Activated T-cell treated with anti-CD3 and anti-CD28 coated beads, Interleukin-2, amount 50 U/mL, for 24 hours (primary cell): ENCODE measurements at regions not wholly inside any gene's neighbourhood (a gene's known extent, or its start where the extent isn't known, plus 50 kb on each side); places are given as distances from the start of the nearest gene placed in this dataset.

Experiments
- DNase-seq: peaks from one replicate; pipeline ENCODE4 v3.0.0-alpha.2; 2020
- H3K27ac Mint-ChIP-seq: 2 replicates; pipeline ENCODE4 v1.8.0; 2020; ENCODE audit warnings: mild to moderate bottlenecking, mixed read lengths
- H3K27me3 Mint-ChIP-seq: 2 replicates; pipeline ENCODE4 v1.8.0; 2020; ENCODE audit warnings: mixed read lengths
- H3K36me3 Mint-ChIP-seq: 2 replicates; pipeline ENCODE4 v1.8.0; 2020; ENCODE audit warnings: low read depth, mixed read lengths
- H3K4me1 Mint-ChIP-seq: 2 replicates; pipeline ENCODE4 v1.8.0; 2020; ENCODE audit warnings: low read depth, mixed read lengths
- H3K4me3 Mint-ChIP-seq: 2 replicates; pipeline ENCODE4 v1.8.0; 2020; ENCODE audit warnings: mild to moderate bottlenecking, moderate library complexity, mixed read lengths
- H3K9me3 Mint-ChIP-seq: 2 replicates; pipeline ENCODE4 v1.8.0; 2020; ENCODE audit warnings: mixed read lengths

DNA sequence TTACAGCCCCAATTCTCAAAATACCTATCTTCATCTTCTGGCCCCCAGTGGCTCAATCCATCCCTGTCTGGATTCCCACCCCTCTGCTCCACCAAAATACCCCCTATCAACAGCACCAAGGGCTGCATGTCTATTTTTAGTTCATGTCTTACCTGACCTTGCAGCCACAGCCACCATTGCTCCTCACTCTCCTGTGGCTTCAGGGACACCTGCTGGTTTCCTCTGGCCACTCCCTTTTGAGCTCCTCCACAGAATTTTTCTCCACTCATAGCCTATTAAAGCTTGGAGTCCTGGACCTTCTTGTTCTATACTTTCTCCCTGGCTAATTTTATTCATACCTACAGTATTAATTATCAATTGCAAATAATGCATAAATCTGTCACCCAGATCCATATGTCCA is 125.3 kb upstream of the NGF start:
- H3K36me3 Mint-ChIP-seq: no peaks in the 10 kb centered on the region
- no peak for DNase-seq
- H3K4me1 Mint-ChIP-seq: no peaks in the 10 kb centered on the region
- no peaks in the 10 kb centered on the region for H3K27me3 Mint-ChIP-seq
- no peak overlapping the region for H3K27ac Mint-ChIP-seq
- H3K4me3 Mint-ChIP-seq: no peak overlapping the region
- no peaks in the 10 kb centered on the region for H3K9me3 Mint-ChIP-seq

DNA sequence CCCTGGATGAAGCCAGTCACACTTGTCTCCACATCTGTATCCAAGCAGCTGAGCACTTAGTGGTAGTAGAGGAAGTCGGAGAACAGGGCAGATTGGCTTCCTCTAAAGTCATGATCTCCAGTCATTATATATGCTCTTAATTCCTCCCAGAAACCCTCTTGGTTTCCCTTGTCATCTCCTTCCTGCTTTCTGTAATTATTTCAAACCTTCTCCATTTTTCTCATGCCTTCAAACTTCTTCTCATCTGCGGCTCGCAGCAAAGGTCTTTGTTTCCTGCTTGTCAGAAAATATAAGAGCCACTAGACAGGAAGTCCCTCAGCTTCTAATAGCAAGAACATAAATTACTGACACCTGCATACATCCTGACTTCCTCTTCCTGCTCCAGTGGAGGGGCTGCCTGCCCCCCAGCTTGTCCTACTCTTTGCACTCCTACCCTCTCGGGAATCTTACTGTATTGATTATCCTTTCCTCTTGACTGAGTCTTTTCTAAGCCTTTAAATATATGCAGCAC is 124.6 kb upstream of the NGF start:
- Mint-ChIP-seq H3K4me1 (no peaks in the 10 kb centered on the region), H3K4me3 (no peak overlapping the region), H3K27ac (no peak overlapping the region), H3K9me3 (no peaks in the 10 kb centered on the region), H3K36me3 (no peaks in the 10 kb centered on the region), H3K27me3 (no peaks in the 10 kb centered on the region)
- DNase-seq: no peak

DNA sequence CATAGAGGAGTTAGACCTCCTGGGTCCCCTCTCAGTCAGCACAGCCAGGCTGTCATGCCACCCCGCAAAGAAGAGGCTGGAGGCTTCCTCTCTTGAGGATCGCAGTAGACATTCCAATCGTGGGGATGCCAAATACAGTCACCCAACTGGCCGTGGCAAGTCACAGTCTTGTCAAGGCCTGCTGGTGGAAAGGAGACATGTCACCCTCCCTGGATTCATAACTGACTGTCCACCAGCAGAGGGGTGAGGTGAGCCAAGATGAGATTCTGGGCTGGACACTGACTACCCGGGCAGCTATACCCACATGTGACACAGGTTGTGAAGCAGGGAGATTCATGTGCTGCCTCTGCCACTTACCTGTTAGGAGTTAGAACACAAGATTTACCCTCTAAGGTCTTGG is 123.5 kb upstream of the NGF start:
- no peak for DNase-seq

DNA sequence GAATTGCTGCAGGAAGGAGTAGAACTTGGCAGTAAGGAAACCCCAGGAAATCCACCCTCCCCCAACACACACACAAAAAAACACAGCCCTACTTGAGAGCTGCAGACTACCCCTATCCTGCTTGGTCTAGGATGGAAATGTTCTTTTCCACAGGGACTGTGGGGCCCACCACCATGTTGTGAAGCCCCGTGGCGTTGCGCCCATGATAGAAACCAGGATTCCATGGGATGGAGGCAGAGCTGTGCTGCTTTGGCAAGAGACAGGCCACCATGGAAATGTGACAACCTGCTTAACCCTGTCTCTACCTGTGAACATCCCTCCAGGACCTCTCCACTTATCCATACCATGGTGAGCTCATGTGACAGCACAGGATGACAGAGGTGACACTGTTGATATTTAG is 121.1 kb upstream of the NGF start:
- no peak for DNase-seq
- Mint-ChIP-seq H3K36me3 (no peaks in the 10 kb centered on the region), H3K27ac (no peak overlapping the region), H3K4me3 (no peak overlapping the region), H3K27me3 (no peaks in the 10 kb centered on the region), H3K9me3 (no peaks in the 10 kb centered on the region), H3K4me1 (no peaks in the 10 kb centered on the region)

More for the DNA sequence above, 123.5 kb upstream of the NGF start:
- no peaks in the 10 kb centered on the region for H3K4me1 Mint-ChIP-seq
- H3K4me3 Mint-ChIP-seq: no peak overlapping the region
- H3K27ac Mint-ChIP-seq: no peak overlapping the region
- no peaks in the 10 kb centered on the region for H3K9me3 Mint-ChIP-seq
- no peaks in the 10 kb centered on the region for H3K27me3 Mint-ChIP-seq
- no peaks in the 10 kb centered on the region for H3K36me3 Mint-ChIP-seq

DNA sequence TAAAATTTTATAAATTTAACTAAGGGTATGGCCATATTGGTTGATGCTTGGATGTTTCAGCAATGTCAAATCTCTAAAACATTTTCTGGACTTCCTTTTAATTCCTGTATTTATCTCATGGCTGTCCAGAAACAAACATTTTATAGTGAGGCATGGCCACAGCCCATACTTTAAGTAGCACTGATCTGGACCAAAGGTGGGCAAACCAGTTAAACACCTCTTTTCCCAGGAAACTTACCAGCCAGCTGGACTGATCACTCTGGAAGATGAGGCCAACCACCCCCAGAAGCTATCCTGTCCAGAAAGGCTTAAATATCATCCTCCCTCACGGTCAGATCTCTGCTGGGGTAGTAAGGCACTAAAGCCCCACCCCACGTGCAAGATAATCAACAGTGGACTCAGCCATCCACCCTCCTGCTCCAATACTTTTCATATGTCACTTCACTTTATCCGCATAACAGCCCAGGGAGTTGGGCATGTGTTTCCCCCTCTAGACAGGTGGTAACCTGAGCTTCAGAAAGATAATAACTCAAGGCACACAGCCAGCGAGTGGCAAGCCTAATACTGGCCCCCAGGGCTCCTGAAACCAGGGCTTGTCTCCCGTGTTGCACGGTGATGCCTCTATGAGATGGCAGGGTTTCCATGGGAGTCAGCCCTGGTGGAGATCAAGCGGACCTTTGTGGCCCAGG is 120.5 kb upstream of the NGF start:
- DNase-seq: no peak
- no peaks in the 10 kb centered on the region for H3K36me3 Mint-ChIP-seq
- H3K9me3 Mint-ChIP-seq: no peaks in the 10 kb centered on the region
- H3K27ac Mint-ChIP-seq: no peak overlapping the region
- H3K27me3 Mint-ChIP-seq: no peaks in the 10 kb centered on the region
- no peak overlapping the region for H3K4me3 Mint-ChIP-seq
- H3K4me1 Mint-ChIP-seq: no peaks in the 10 kb centered on the region

DNA sequence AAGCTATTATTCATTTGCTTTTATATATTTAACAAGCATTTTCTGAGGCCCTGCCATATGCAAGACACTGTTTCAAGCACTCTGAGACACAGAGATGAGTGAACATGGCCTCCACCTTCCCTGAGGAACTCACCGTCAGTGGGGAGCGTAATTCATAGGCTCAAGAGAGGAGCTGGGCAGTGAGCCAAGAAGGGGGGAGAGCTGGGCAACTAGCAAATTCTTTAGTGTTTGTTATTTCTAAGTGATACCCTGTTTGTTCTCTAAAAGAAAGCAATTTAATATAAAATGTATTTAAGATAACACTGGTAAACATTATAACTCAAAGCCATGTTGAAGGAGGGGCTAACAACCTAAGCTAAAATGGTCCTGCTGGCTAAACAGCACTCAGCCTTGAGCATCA is 119.2 kb upstream of the NGF start:
- Mint-ChIP-seq H3K4me3 (no peak overlapping the region), H3K36me3 (no peaks in the 10 kb centered on the region), H3K27ac (no peak overlapping the region), H3K9me3 (no peaks in the 10 kb centered on the region), H3K4me1 (no peaks in the 10 kb centered on the region), H3K27me3 (no peaks in the 10 kb centered on the region)
- no peak for DNase-seq

DNA sequence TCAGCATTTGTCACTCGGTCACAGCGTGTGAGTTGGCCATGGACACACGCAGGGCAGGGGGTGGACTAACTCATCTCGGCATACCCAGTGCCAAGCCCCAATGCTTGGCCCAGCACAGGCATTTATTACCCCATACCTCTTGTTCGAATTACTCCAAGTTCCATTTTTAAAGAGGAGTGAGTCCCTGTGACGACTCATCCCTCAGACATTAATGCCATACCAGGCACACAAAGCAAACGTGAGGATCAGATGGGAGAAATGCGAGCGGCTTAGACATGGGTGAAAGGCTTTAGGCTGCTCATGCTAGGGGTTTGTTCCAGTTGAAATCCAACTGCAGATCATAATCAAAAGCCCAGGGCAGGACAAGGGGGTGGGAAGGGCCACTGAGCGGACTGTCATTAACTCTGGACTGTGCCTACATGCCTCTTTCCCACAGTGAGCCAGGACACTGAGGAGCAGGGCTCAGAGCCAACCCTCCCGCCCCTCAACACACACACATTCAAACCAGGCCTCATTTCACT is 118.5 kb upstream of the NGF start:
- Mint-ChIP-seq H3K4me3 (no peak overlapping the region), H3K4me1 (no peaks in the 10 kb centered on the region), H3K36me3 (no peaks in the 10 kb centered on the region), H3K9me3 (no peaks in the 10 kb centered on the region), H3K27ac (no peak overlapping the region), H3K27me3 (no peaks in the 10 kb centered on the region)
- no peak for DNase-seq

DNA sequence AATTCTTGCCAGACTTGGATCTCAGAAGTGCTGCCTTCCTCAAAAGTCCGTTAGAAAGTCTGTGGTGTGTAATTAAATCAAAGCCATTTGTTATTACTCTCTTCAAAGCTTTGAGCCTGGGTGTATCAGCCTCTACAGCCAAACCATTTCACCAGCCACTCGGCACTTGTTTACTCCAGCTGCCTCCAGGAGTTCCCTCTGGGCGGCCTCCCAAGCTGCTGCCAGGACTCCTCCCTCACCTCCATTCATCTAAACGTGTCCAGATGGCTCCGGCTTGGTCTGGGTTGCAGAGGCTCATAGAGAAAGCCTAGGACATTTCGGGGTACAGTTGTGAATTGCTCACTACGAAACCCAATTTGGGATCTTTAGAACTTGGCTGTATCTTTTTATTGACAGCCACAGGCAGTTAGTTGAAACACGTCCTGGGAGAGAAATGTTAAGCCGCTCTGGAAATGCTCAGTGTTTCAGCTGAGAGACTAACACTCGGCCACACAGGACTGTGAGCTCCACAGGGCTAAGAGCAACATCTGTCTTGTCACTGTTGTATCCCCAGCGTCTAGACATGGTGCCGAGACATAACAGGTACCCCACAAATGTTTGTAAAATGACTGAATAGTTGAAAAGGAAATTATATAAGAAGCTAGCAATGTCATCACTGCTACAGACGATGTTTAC is 116.9 kb upstream of the NGF start:
- no peak overlapping the region for H3K27ac Mint-ChIP-seq
- H3K27me3 Mint-ChIP-seq: no peaks in the 10 kb centered on the region
- H3K4me3 Mint-ChIP-seq: no peak overlapping the region
- DNase-seq: no peak
- H3K4me1 Mint-ChIP-seq: no peaks in the 10 kb centered on the region
- H3K36me3 Mint-ChIP-seq: no peaks in the 10 kb centered on the region
- H3K9me3 Mint-ChIP-seq: no peaks in the 10 kb centered on the region

DNA sequence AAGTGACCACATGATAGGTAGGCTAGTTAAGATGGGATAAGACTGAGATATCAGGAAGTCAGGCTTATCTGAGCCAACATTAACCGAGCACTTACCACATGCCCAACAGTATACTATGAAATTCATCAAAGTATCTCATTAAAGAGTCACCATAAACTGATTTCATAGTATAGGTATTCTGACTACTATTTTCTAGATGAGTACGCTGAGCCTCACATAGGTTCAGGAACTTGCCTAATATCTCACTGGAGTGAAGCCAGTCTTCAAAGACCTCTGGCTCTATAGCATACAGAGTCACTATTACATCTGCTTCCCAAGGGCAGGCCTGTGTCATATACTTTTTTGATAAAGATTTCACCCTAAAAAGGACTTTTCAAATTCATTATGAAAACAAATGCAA is 115.6 kb upstream of the NGF start:
- no peaks in the 10 kb centered on the region for H3K4me1 Mint-ChIP-seq
- no peak for DNase-seq
- H3K27ac Mint-ChIP-seq: no peak overlapping the region
- no peak overlapping the region for H3K4me3 Mint-ChIP-seq
- no peaks in the 10 kb centered on the region for H3K36me3 Mint-ChIP-seq
- no peaks in the 10 kb centered on the region for H3K27me3 Mint-ChIP-seq
- H3K9me3 Mint-ChIP-seq: no peaks in the 10 kb centered on the region

DNA sequence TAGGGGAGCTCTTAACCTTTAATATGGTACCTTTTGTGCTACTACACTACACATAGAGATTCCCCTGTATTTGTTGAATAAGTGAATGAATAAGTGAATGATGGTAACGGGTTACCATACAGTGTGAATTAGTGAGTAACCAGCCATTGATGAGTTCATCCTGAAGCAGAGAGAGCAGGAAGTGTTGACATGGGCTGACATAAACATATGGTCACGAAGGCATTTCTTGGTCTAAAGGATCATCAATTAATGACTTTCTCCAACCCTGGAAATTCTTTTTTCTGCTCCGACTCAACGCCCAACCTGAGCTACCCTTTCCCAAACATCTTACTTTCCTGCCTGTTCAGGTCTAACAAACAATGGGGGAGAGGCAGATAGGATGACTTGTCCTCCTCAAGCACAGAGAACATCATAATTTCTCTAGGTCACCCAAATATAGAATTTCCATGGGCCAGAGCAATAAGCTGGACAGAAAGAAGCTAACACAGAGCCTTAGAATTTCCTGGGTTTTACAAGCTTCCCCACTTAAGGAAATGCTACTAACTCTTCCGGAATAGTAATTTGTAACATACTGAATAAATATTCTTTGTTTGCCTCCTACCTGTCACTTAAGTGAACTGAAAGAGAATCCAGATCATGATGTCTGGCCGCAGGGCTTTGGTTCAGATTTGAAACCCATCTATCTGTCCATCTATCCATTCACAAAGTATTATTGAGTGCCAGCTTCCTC is 114.7 kb upstream of the NGF start:
- Mint-ChIP-seq H3K27ac (no peak overlapping the region), H3K4me1 (no peaks in the 10 kb centered on the region), H3K9me3 (no peaks in the 10 kb centered on the region), H3K4me3 (no peak overlapping the region), H3K27me3 (no peaks in the 10 kb centered on the region), H3K36me3 (no peaks in the 10 kb centered on the region)
- no peak for DNase-seq

DNA sequence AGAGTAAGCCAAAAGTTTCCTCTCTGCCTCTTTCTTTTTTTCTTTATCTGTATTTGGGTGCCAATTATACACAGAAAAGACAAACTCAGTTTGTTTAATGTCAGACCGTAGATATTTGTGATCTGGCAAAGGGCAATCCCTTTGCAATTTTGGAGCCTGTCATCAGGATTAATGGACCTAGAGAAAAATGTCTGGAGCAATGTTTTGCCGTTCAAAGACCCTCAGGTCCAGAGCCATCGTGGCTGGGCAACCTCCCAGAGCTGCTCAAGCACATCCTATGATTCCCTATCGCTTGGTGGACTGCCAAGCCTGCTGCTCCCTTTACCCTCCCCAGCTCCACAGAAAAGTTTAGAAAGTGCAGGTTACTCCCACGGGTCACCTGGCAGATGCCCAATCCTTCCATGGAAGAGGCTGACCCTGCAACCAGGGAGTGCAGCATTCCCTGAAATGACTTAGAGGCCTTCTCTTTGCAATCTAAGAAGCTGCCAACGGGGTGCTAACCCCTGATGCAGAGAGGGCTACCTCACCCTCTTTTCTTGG is 112.5 kb upstream of the NGF start:
- H3K27ac Mint-ChIP-seq: no peak overlapping the region
- no peaks in the 10 kb centered on the region for H3K27me3 Mint-ChIP-seq
- no peak for DNase-seq
- H3K36me3 Mint-ChIP-seq: no peaks in the 10 kb centered on the region
- no peaks in the 10 kb centered on the region for H3K9me3 Mint-ChIP-seq
- H3K4me1 Mint-ChIP-seq: no peaks in the 10 kb centered on the region
- H3K4me3 Mint-ChIP-seq: no peak overlapping the region

DNA sequence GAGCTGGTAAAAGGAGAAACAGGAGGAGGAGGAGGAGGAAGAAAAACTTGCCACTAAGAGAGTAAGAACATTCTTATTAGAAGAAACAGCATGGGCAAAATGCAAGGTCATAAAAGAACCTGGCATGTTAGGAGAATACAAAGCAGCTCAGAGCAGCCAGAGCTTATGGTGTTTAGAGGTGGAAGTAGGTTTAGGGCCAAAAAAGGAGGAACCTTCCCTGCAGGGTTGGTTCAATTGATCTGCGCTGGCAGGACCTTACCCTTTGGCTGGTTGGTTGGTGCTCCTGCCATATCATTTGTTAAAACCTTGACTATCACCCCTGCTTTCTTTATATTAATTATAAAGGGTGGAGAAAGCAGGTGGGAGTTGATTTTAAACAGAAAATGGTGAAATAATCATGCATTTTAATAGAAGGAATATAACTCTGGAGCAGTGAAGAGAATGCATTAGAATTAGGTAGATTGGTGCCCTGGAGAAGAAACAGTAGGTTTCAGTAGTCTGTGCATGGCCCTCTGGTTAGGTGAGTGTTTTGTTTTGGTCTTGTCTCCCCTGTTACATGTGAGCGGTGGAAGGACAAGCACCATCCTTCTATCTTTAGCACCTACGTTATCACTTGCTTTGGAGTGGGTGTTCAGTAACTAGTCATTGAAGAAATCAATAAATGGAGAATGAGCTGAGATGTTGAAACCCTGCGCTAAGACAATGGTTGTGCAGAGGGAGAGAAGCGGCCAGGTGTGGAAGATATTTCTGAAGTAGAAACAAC is 110.4 kb upstream of the NGF start:
- Mint-ChIP-seq H3K27ac (no peak overlapping the region), H3K27me3 (no peaks in the 10 kb centered on the region), H3K4me1 (no peaks in the 10 kb centered on the region), H3K4me3 (no peak overlapping the region), H3K9me3 (no peaks in the 10 kb centered on the region), H3K36me3 (no peaks in the 10 kb centered on the region)
- no peak for DNase-seq

DNA sequence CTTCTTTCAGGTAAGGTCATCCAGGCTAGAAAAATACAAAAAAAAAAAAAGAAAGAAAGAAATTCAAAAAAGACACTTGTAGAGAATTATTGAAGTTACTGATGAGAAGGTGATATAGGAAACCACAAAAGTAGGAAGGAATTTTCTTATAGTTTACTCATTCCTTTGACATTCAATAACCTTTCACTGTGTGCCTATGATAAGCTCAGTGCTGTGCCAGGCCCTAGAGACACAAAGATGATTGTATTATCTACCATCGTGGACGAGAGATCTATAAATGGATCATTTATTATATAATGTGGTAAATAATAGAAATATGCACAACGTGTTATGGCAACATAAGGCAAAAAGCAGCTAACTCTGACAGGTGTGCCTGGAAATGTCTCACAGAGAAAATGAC is 109.6 kb upstream of the NGF start:
- no peaks in the 10 kb centered on the region for H3K27me3 Mint-ChIP-seq
- H3K36me3 Mint-ChIP-seq: no peaks in the 10 kb centered on the region
- no peaks in the 10 kb centered on the region for H3K4me1 Mint-ChIP-seq
- H3K27ac Mint-ChIP-seq: no peak overlapping the region
- no peaks in the 10 kb centered on the region for H3K9me3 Mint-ChIP-seq
- DNase-seq: no peak
- no peak overlapping the region for H3K4me3 Mint-ChIP-seq

DNA sequence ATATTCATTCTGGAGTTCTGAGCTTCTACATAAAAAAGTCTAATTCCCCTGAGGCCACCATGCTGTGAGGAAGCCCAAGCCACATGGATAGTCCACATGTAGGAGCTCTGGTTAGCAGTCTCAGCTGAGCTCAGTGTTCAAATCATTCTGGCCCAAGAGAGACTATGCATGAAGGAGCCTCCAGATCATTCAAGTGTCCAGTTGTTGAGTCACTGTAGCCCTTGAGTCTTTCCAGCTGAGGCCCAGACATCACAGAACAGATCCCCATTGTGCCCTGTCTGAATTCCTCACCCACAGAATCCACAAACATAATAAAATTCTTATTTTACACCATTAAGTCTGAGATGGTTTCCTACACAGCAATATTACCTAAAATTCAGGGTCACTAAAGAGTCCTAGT is 107.0 kb upstream of the NGF start:
- H3K9me3 Mint-ChIP-seq: peaks cover under 1% of the 10 kb centered on the region
- H3K27me3 Mint-ChIP-seq: peaks cover 15% of the 10 kb centered on the region
- no peak for DNase-seq
- no peaks in the 10 kb centered on the region for H3K36me3 Mint-ChIP-seq
- H3K4me1 Mint-ChIP-seq: no peaks in the 10 kb centered on the region
- no peak overlapping the region for H3K27ac Mint-ChIP-seq
- H3K4me3 Mint-ChIP-seq: no peak overlapping the region
